ENCODE measurements at regions not wholly inside any gene's neighbourhood (a gene's known extent, or its start where the extent isn't known, plus 50 kb on each side); places are given as distances from the start of the nearest gene placed in this dataset.
"Not testable (repeated sequence)": the region's sequence is repeated elsewhere in the genome, so short reads cannot be mapped to it uniquely, and the experiment has no call there.

GRCh38 chr11:29050962-29051361, 942.8 kb downstream of the METTL15 start:
- DNase-seq (ENCODE audit: low spot score) = not testable (repeated sequence)

GRCh38 chr11:29040489-29040888, 932.3 kb downstream of the METTL15 start:
- DNase-seq (ENCODE audit: low spot score) = no peak

- DNase-seq (ENCODE audit: low spot score) = no peak
Observed at GRCh38 chr11:29032384-29033149, 924.4 kb downstream of the METTL15 start.

GRCh38 chr11:29029452-29029851, 921.3 kb downstream of the METTL15 start:
- no peak for DNase-seq (ENCODE audit: low spot score)

- DNase-seq (ENCODE audit: low spot score) = no peak
Observed at GRCh38 chr11:29027436-29027835, 919.2 kb downstream of the METTL15 start.

GRCh38 chr11:29026286-29026685, 918.1 kb downstream of the METTL15 start:
- no peak for DNase-seq (ENCODE audit: low spot score)

- DNase-seq (ENCODE audit: low spot score) = no peak
Observed at GRCh38 chr11:29025001-29025400, 916.8 kb downstream of the METTL15 start.

- DNase-seq (ENCODE audit: low spot score) = no peak
Observed at GRCh38 chr11:29024386-29024785, 916.2 kb downstream of the METTL15 start.

- DNase-seq (ENCODE audit: low spot score) = no peak
Observed at GRCh38 chr11:29023761-29024160, 915.6 kb downstream of the METTL15 start.

GRCh38 chr11:29022676-29023075, 914.5 kb downstream of the METTL15 start:
- no peak for DNase-seq (ENCODE audit: low spot score)

GRCh38 chr11:29019960-29020683, 911.9 kb downstream of the METTL15 start:
- DNase-seq (ENCODE audit: low spot score) = no peak

GRCh38 chr11:29018631-29019030, 910.4 kb downstream of the METTL15 start:
- peak; percentile 67 for DNase-seq (ENCODE audit: low spot score)

- DNase-seq (ENCODE audit: low spot score) = no peak
Observed at GRCh38 chr11:29017941-29018340, 909.8 kb downstream of the METTL15 start.

- no peak for DNase-seq (ENCODE audit: low spot score)
Observed at GRCh38 chr11:29012507-29012906, 904.3 kb downstream of the METTL15 start.

GRCh38 chr11:29009426-29009825, 901.2 kb downstream of the METTL15 start:
- no peak for DNase-seq (ENCODE audit: low spot score)

GRCh38 chr11:29008481-29008880, 900.3 kb downstream of the METTL15 start:
- DNase-seq (ENCODE audit: low spot score) = no peak

- no peak for DNase-seq (ENCODE audit: low spot score)
Observed at GRCh38 chr11:29006668-29007067, 898.5 kb downstream of the METTL15 start.

- DNase-seq (ENCODE audit: low spot score) = no peak
Observed at GRCh38 chr11:29005401-29005980, 897.3 kb downstream of the METTL15 start.

- no peak for DNase-seq (ENCODE audit: low spot score)
Observed at GRCh38 chr11:29002816-29003215, 894.6 kb downstream of the METTL15 start.

- no peak for DNase-seq (ENCODE audit: low spot score)
Observed at GRCh38 chr11:28999620-29000019, 891.4 kb downstream of the METTL15 start.

GRCh38 chr11:28992996-28993395, 884.8 kb downstream of the METTL15 start:
- DNase-seq (ENCODE audit: low spot score) = no peak

- no peak for DNase-seq (ENCODE audit: low spot score)
Observed at GRCh38 chr11:28984231-28984630, 876.0 kb downstream of the METTL15 start.

- no peak for DNase-seq (ENCODE audit: low spot score)
Observed at GRCh38 chr11:28983780-28984179, 875.6 kb downstream of the METTL15 start.
